Fibroblast of lung (primary cell): ENCODE measurements at regions not wholly inside any gene's neighbourhood (a gene's known extent, or its start where the extent isn't known, plus 50 kb on each side); places are given as distances from the start of the nearest gene placed in this dataset.

Experiments
- CTCF ChIP-seq, 2 donors: IDR thresholded peaks in 1 of 2; conservative IDR thresholded peaks in 1 of 2; 1 replicate in 1 of 2; 2 replicates in 1 of 2; pipeline ENCODE4 v1.5.1; 2011 to 2012; ENCODE audit warnings: low read length in 2 of 2, control low read depth in 1 of 2, inconsistent platforms in 1 of 2, low read depth in 1 of 2, mild to moderate bottlenecking in 1 of 2
- EZH2 ChIP-seq: IDR thresholded peaks from 2 replicates; pipeline ENCODE4 v1.5.1; 2012; ENCODE audit warnings: low read length, control low read depth, mild to moderate bottlenecking; ENCODE audit errors: missing control alignments

DNA sequence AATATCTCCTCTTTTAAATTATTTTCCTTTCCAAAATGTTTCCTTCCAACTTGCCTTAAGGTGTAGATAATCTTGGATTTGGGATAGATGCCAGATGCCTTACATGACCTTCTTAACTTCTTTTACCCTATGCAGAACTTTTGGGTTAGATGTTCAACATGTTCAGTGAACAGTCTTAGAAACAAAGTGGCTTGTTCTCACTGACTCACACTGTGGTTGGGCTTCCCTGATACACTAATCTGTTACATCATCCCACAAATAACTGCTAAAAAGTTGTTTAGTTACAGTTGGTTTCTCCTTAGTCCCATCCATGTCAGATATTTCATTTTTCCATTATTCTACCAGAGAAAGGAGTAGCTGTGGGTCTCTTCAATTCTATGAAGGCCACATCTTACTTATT, 2638.2 kb downstream of the PCDH9 start:
- TF ChIP-seq CTCF (conservative IDR thresholded peaks at IDR 0.05 in 1 of 2, IDR thresholded peaks at IDR 0.05 in 1 of 2; ENCODE audit: low read depth in 1 of 2, low read length in 2 of 2) = no peak
- no peak for TF ChIP-seq EZH2
